HCT116 (cell line): ENCODE measurements at regions not wholly inside any gene's neighbourhood (a gene's known extent, or its start where the extent isn't known, plus 50 kb on each side); places are given as distances from the start of the nearest gene placed in this dataset.

ENCODE experiments used
- ATAC-seq: fragments of 200-7000 bp; cut with Tn5 transposase; 2 replicates; pipeline ENCODE4 v1.9.1; 2020; ENCODE audit warnings: mild to moderate bottlenecking, moderate library complexity
- BruUV-seq: library from RNA; stranded (reverse); fragments of 400-500 nt; replicated peaks from 2 replicates; lab custom pipeline; 2021; lab: Mats Ljungman, UMichigan
- CTCF ChIA-PET: fragments of 300-600 bp; sonication (Branson Sonifier 250); formaldehyde crosslinking; loops from one replicate; lab custom pipeline; 2021; ENCODE audit warnings: antibody characterized with exemption; lab: Charles Lee
- POLR2A ChIA-PET: fragments of 300-600, 350-600 bp; sonication (Branson Sonifier 250); formaldehyde crosslinking; loops from one replicate; lab custom pipeline; 2021; ENCODE audit warnings: antibody characterized with exemption; lab: Charles Lee
- RAD21 ChIA-PET, 2 experiments: fragments of 300-600 bp; sonication (Branson Sonifier 250); formaldehyde crosslinking; loops; one replicate each; lab custom pipeline; 2023; ENCODE audit warnings: low total read pairs in 2 of 2; ENCODE audit not compliant: uncharacterized antibody in 2 of 2, unreplicated experiment in 2 of 2, low non-redundant PET in 1 of 2; lab: Charles Lee
- DNase-seq: peaks from one replicate; pipeline ENCODE4 v3.0.0-alpha.2; 2010; ENCODE audit warnings: low read depth, low spot score
- H2AFZ ChIP-seq: fragments of 200-600 bp; shearing (Covaris generic), sonication (generic); 2 replicates; pipeline ENCODE4 v1.6.1; 2017; ENCODE audit warnings: low read depth, mixed run types, mixed read lengths, antibody characterized with exemption, low read length; ENCODE audit not compliant: poor library complexity, severe bottlenecking
- H3K27ac ChIP-seq: 2 replicates; pipeline ENCODE4 v1.5.1; 2012; ENCODE audit warnings: low read depth, low read length
- H3K27me3 ChIP-seq: fragments of 200-600 bp; sonication (generic); 2 replicates; pipeline ENCODE4 v1.6.1; 2016; ENCODE audit warnings: mixed run types, low read length, mixed read lengths; ENCODE audit not compliant: insufficient read depth
- H3K36me3 ChIP-seq, 2 experiments: fragments of 200-500 bp in 1 of 2; fragments of 200-600 bp in 1 of 2; sonication (Bioruptor generic) in 1 of 2; sonication (generic) in 1 of 2; 2 replicates each; pipeline versions ENCODE4 v1.5.1 to v1.6.1; 2014 to 2016; ENCODE audit warnings: low read length in 2 of 2, inconsistent platforms in 1 of 2, mixed read lengths in 1 of 2, mixed run types in 1 of 2; ENCODE audit not compliant: insufficient read depth in 2 of 2, control insufficient read depth in 1 of 2
- H3K4me1 ChIP-seq, 2 experiments: fragments of 200-600 bp in 1 of 2; sonication (generic) in 1 of 2; 2 replicates each; pipeline versions ENCODE4 v1.5.1 to v1.6.1; 2012 to 2017; ENCODE audit warnings: low read length in 2 of 2, inconsistent platforms in 1 of 2, mild to moderate bottlenecking in 1 of 2, mixed read lengths in 1 of 2, mixed run types in 1 of 2, moderate library complexity in 1 of 2; ENCODE audit not compliant: insufficient read depth in 2 of 2, control insufficient read depth in 1 of 2
- H3K4me2 ChIP-seq: fragments of 200-600 bp; sonication (generic); 2 replicates; pipeline ENCODE4 v1.6.1; 2017; ENCODE audit warnings: mixed run types, low read length, mixed read lengths
- H3K4me3 ChIP-seq, 2 experiments: fragments of 200-600 bp in 1 of 2; sonication (generic) in 1 of 2; replicated peaks in 1 of 2; 2 replicates each; pipeline ENCODE4 v1.5.1; 2011 to 2016; ENCODE audit warnings: low read length in 2 of 2, control low read depth in 1 of 2, low read depth in 1 of 2, mild to moderate bottlenecking in 1 of 2, mixed read lengths in 1 of 2, mixed run types in 1 of 2
- H3K79me2 ChIP-seq: fragments of 200-600 bp; sonication (generic); 2 replicates; pipeline ENCODE4 v1.6.1; 2017; ENCODE audit warnings: mild to moderate bottlenecking, mixed run types, low read length, moderate library complexity, mixed read lengths; ENCODE audit not compliant: insufficient read depth
- H3K9ac ChIP-seq: fragments of 200-600 bp; sonication (generic); 2 replicates; pipeline ENCODE4 v1.6.1; 2016; ENCODE audit warnings: low read length, mixed read lengths
- H3K9me2 ChIP-seq: fragments of 200-600 bp; sonication (generic), shearing (Covaris generic); 2 replicates; pipeline ENCODE4 v1.6.1; 2017; ENCODE audit warnings: mixed run types, mild to moderate bottlenecking, moderate library complexity; ENCODE audit not compliant: insufficient read depth
- H3K9me3 ChIP-seq, 2 experiments: fragments of 200-500 bp in 1 of 2; fragments of 200-600 bp in 1 of 2; sonication (Bioruptor generic) in 1 of 2; sonication (generic) in 1 of 2; 2 replicates each; pipeline ENCODE4 v1.6.1; 2014 to 2017; ENCODE audit warnings: low read length in 2 of 2, mixed read lengths in 2 of 2, inconsistent platforms in 1 of 2, low read depth in 1 of 2, mild to moderate bottlenecking in 1 of 2, mixed run types in 1 of 2, moderate library complexity in 1 of 2; ENCODE audit not compliant: control insufficient read depth in 1 of 2, insufficient read depth in 1 of 2
- H4K20me1 ChIP-seq: fragments of 200-600 bp; sonication (generic), shearing (Covaris generic); 2 replicates; pipeline ENCODE4 v1.6.1; 2017; ENCODE audit warnings: mixed run types, mild to moderate bottlenecking, moderate library complexity; ENCODE audit not compliant: insufficient read depth
- CBX3 ChIP-seq: IDR thresholded peaks from 2 replicates; pipeline ENCODE4 v1.6.1; 2012; ENCODE audit warnings: low read depth
- EGR1 ChIP-seq: IDR thresholded peaks from 2 replicates; pipeline ENCODE4 v1.6.1; 2012; ENCODE audit warnings: low read depth
- ELF1 ChIP-seq: IDR thresholded peaks from 2 replicates; pipeline ENCODE4 v1.6.1; 2012; ENCODE audit warnings: low read depth, borderline replicate concordance
- EZH2 ChIP-seq: fragments of 200-600 bp; sonication (generic); IDR thresholded peaks from 2 replicates; pipeline ENCODE4 v1.6.1; 2017; ENCODE audit warnings: antibody characterized with exemption, mixed run types
- FOSL1 ChIP-seq: IDR thresholded peaks from 2 replicates; pipeline ENCODE4 v1.6.1; 2012; ENCODE audit warnings: low read depth
- JUND ChIP-seq: IDR thresholded peaks from 2 replicates; pipeline ENCODE4 v1.6.1; 2012
- POLR2A ChIP-seq: IDR thresholded peaks from 2 replicates; pipeline ENCODE4 v1.7.0; 2011; ENCODE audit warnings: borderline replicate concordance; ENCODE audit not compliant: insufficient read depth, insufficient read length; ENCODE audit errors: extremely low read depth
- POLR2AphosphoS5 ChIP-seq: IDR thresholded peaks from 2 replicates; pipeline ENCODE4 v1.6.1; 2011; ENCODE audit warnings: mild to moderate bottlenecking, low read depth, low read length, moderate library complexity
- SIN3A ChIP-seq: IDR thresholded peaks from 2 replicates; pipeline ENCODE4 v1.6.1; 2012; ENCODE audit warnings: low read depth
- SP1 ChIP-seq: IDR thresholded peaks from 2 replicates; pipeline ENCODE4 v1.6.1; 2012; ENCODE audit warnings: low read depth
- SRF ChIP-seq: IDR thresholded peaks from 2 replicates; pipeline ENCODE4 v1.6.1; 2012; ENCODE audit warnings: low read depth
- TCF7L2 ChIP-seq: IDR thresholded peaks from 2 replicates; pipeline ENCODE4 v1.7.0; 2011; ENCODE audit warnings: borderline replicate concordance, inconsistent platforms; ENCODE audit not compliant: insufficient read depth, insufficient read length; ENCODE audit errors: extremely low read depth
- YY1 ChIP-seq: IDR thresholded peaks from 2 replicates; pipeline ENCODE4 v1.6.1; 2011; ENCODE audit warnings: low read length, low read depth, moderate library complexity, mild to moderate bottlenecking; ENCODE audit not compliant: insufficient replicate concordance; ENCODE audit errors: extremely low read depth
- ZFX ChIP-seq: fragments of 450-650 bp; IDR thresholded peaks from 2 replicates; pipeline ENCODE4 v1.6.1; 2017
- ZNF274 ChIP-seq: fragments of 200-500 bp; sonication (Bioruptor generic); IDR thresholded peaks from 2 replicates; pipeline ENCODE4 v1.6.1; 2014; ENCODE audit warnings: mild to moderate bottlenecking, low read depth, low read length, inconsistent platforms
- intact Hi-C: fragments of 100-400 bp; cut with micrococcal nuclease; formaldehyde crosslinking; loops from 2 replicates; pipeline ENCODE4 v1.10.0; 2022
- TF ChIP-seq, protein P1 (sequence below): IDR thresholded peaks from 2 replicates; pipeline ENCODE4 v1.6.1; 2012
- TF ChIP-seq, protein P2 (sequence below), 3 experiments: fragments of 200-600 bp in 1 of 3; sonication (generic) in 1 of 3; IDR thresholded peaks in 2 of 3; conservative IDR thresholded peaks in 1 of 3; 2 replicates each; pipeline ENCODE4 v1.5.1; 2012 to 2017; ENCODE audit warnings: low read depth in 2 of 3, low read length in 2 of 3, antibody characterized with exemption in 1 of 3, borderline replicate concordance in 1 of 3, control low read depth in 1 of 3, mild to moderate bottlenecking in 1 of 3, mixed read lengths in 1 of 3, mixed run types in 1 of 3, moderate library complexity in 1 of 3; ENCODE audit not compliant: insufficient read depth in 1 of 3
- TF ChIP-seq, protein P3 (sequence below): IDR thresholded peaks from 2 replicates; pipeline ENCODE4 v1.6.1; 2012; ENCODE audit warnings: low read depth
- TF ChIP-seq, protein P4 (sequence below): IDR thresholded peaks from 2 replicates; pipeline ENCODE4 v1.6.1; 2012

DNA sequence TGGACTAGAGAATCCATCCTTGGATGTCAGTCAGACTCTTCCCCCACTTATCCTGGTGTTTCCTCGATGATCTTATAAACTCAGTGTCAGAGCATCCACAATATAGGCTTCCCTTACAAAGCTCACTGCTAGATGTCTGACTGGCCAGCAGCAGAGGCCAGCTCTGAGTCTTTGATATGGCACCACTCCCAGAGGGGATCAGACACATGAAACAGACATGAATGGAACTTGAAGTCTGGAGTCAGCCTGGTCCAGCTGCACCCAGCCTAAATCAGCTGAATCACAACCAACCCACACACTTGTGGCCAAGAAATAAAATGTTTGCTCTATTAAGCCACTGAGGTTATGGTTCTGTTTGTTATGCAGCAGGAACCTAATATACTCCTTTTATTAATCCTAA lies 129.6 kb upstream of the MED14 start:
- ChIA-PET CTCF (no interaction called here), RAD21 (no interaction called here), POLR2A (no interaction called here)
- Histone ChIP-seq H3K4me2 (no peak overlapping the region), H3K79me2 (no peaks in the 10 kb centered on the region), H3K9ac (no peak overlapping the region), H2AFZ (no peak overlapping the region), H3K27ac (no peak overlapping the region), H3K4me1 (peaks cover 10 to 17% of the 10 kb centered on the region in 2 experiments), H3K9me3 (no peaks in the 10 kb centered on the region), H3K4me3 (no peak overlapping the region), H4K20me1 (no peaks in the 10 kb centered on the region), H3K27me3 (no peaks in the 10 kb centered on the region), H3K36me3 (no peaks in the 10 kb centered on the region), H3K9me2 (no peaks in the 10 kb centered on the region)
- intact Hi-C loops = no loop called here
- no TSS peak for BruUV-seq
- no peak for TF ChIP-seq FOSL1
- no peak for TF ChIP-seq SRF
- no peak for TF ChIP-seq SP1
- no peak for TF ChIP-seq TCF7L2
- TF ChIP-seq, protein P1, sequence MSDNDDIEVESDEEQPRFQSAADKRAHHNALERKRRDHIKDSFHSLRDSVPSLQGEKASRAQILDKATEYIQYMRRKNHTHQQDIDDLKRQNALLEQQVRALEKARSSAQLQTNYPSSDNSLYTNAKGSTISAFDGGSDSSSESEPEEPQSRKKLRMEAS = no peak
- TF ChIP-seq YY1 = no peak
- no peak for TF ChIP-seq EGR1
- TF ChIP-seq POLR2AphosphoS5 = no peak
- TF ChIP-seq EZH2 = no peak
- TF ChIP-seq, protein P2, sequence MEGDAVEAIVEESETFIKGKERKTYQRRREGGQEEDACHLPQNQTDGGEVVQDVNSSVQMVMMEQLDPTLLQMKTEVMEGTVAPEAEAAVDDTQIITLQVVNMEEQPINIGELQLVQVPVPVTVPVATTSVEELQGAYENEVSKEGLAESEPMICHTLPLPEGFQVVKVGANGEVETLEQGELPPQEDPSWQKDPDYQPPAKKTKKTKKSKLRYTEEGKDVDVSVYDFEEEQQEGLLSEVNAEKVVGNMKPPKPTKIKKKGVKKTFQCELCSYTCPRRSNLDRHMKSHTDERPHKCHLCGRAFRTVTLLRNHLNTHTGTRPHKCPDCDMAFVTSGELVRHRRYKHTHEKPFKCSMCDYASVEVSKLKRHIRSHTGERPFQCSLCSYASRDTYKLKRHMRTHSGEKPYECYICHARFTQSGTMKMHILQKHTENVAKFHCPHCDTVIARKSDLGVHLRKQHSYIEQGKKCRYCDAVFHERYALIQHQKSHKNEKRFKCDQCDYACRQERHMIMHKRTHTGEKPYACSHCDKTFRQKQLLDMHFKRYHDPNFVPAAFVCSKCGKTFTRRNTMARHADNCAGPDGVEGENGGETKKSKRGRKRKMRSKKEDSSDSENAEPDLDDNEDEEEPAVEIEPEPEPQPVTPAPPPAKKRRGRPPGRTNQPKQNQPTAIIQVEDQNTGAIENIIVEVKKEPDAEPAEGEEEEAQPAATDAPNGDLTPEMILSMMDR (IDR thresholded peaks at IDR 0.05 in 2 of 3, conservative IDR thresholded peaks at IDR 0.05 in 1 of 3; ENCODE audit: borderline replicate concordance in 1 of 3, insufficient read depth in 1 of 3, low read depth in 2 of 3, low read length in 2 of 3) = no peak
- TF ChIP-seq ELF1 = no peak
- no peak for TF ChIP-seq ZFX
- TF ChIP-seq, protein P3, sequence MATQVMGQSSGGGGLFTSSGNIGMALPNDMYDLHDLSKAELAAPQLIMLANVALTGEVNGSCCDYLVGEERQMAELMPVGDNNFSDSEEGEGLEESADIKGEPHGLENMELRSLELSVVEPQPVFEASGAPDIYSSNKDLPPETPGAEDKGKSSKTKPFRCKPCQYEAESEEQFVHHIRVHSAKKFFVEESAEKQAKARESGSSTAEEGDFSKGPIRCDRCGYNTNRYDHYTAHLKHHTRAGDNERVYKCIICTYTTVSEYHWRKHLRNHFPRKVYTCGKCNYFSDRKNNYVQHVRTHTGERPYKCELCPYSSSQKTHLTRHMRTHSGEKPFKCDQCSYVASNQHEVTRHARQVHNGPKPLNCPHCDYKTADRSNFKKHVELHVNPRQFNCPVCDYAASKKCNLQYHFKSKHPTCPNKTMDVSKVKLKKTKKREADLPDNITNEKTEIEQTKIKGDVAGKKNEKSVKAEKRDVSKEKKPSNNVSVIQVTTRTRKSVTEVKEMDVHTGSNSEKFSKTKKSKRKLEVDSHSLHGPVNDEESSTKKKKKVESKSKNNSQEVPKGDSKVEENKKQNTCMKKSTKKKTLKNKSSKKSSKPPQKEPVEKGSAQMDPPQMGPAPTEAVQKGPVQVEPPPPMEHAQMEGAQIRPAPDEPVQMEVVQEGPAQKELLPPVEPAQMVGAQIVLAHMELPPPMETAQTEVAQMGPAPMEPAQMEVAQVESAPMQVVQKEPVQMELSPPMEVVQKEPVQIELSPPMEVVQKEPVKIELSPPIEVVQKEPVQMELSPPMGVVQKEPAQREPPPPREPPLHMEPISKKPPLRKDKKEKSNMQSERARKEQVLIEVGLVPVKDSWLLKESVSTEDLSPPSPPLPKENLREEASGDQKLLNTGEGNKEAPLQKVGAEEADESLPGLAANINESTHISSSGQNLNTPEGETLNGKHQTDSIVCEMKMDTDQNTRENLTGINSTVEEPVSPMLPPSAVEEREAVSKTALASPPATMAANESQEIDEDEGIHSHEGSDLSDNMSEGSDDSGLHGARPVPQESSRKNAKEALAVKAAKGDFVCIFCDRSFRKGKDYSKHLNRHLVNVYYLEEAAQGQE = no peak
- no peak for TF ChIP-seq JUND
- TF ChIP-seq POLR2A = no peak
- no peak for TF ChIP-seq CBX3
- TF ChIP-seq, protein P4, sequence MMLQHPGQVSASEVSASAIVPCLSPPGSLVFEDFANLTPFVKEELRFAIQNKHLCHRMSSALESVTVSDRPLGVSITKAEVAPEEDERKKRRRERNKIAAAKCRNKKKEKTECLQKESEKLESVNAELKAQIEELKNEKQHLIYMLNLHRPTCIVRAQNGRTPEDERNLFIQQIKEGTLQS = no peak
- no peak for TF ChIP-seq ZNF274
- no peak for TF ChIP-seq SIN3A
- ATAC-seq (no peak), DNase-seq (no peak)
